GM13976 (cell line): ENCODE measurements at regions not wholly inside any gene's neighbourhood (a gene's known extent, or its start where the extent isn't known, plus 50 kb on each side); places are given as distances from the start of the nearest gene placed in this dataset.

Experiments used
- DNase-seq: peaks from one replicate; pipeline ENCODE4 v3.0.0; 2012; ENCODE audit warnings: low spot score
- in situ Hi-C: fragments of 300-500 bp; cut with MboI; formaldehyde crosslinking; loops from one replicate; pipeline ENCODE4 v1.12.0; 2022; ENCODE audit warnings: low sequenced_read_pairs, mixed read lengths, inconsistent platforms; ENCODE audit not compliant: unreplicated experiment
- TF ChIP-seq, protein P1 (sequence below): IDR thresholded peaks from 2 replicates; pipeline ENCODE4 v1.5.1; 2012; ENCODE audit warnings: borderline replicate concordance, mild to moderate bottlenecking; ENCODE audit not compliant: insufficient read depth; ENCODE audit errors: extremely low read depth, missing control alignments, control extremely low read depth

DNA sequence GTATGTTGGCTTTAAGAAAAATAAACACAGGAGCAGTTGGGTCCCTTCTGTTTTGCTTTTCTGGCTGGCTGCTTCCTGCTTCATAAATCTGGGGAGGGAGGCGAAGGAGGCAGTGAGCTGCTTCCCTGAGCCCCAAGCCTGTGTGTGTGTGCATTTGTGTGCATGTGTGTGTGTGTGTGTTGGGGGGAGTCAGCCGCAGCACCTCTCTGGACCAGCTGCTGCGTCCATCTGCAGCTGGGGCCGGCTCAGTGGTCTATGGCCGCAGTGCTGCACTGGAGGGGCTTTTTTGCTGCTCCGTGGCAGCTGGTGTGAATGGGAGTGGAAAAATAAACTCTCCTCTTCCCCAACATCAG lies 192.3 kb downstream of the RNF144A start:
- no peak for DNase-seq
- in situ Hi-C loops = no loop called here
- TF ChIP-seq, protein P1, sequence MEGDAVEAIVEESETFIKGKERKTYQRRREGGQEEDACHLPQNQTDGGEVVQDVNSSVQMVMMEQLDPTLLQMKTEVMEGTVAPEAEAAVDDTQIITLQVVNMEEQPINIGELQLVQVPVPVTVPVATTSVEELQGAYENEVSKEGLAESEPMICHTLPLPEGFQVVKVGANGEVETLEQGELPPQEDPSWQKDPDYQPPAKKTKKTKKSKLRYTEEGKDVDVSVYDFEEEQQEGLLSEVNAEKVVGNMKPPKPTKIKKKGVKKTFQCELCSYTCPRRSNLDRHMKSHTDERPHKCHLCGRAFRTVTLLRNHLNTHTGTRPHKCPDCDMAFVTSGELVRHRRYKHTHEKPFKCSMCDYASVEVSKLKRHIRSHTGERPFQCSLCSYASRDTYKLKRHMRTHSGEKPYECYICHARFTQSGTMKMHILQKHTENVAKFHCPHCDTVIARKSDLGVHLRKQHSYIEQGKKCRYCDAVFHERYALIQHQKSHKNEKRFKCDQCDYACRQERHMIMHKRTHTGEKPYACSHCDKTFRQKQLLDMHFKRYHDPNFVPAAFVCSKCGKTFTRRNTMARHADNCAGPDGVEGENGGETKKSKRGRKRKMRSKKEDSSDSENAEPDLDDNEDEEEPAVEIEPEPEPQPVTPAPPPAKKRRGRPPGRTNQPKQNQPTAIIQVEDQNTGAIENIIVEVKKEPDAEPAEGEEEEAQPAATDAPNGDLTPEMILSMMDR = no peak

DNA sequence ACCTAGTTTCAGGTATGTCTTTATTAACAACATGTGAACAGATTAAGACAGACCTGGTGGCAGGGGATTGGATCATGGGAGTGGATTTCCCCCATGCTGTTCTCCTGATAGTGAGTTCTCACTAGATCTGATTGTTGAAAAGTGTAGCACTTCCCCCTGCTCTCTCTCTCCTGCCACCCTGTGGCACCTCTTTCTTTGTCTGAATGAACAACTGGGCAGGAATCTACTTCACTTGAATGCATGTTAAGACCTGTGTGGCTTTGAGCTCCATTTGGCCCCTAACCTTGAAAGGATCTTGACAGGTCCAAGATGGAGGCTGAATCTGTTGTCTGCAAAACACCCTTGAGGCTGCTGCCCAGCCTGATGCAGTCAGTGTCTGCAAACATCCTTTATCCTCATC lies 194.4 kb downstream of the RNF144A start:
- TF ChIP-seq, protein P1 = no peak
- in situ Hi-C loops = no loop called here
- no peak for DNase-seq

DNA sequence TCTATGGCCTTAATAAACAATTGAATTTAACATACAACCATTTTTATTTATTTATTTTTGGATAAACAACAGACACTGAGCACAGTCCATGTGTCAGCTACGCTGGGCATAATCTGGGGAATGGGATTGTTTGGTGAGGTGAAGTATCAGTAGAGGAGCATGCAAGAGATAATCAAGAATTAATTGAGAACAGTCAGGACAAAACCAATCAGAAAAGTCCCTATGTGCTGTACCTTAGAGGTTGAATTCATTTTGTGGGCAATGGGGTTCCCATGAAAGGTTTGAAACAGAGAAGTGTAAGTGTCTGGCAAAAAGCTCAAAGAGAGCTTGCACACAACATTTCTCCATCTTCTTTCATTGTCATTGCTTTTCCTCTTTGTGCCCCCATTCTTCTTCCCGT lies 198.2 kb downstream of the RNF144A start:
- in situ Hi-C loops = no loop called here
- no peak for DNase-seq
- TF ChIP-seq, protein P1 = no peak

DNA sequence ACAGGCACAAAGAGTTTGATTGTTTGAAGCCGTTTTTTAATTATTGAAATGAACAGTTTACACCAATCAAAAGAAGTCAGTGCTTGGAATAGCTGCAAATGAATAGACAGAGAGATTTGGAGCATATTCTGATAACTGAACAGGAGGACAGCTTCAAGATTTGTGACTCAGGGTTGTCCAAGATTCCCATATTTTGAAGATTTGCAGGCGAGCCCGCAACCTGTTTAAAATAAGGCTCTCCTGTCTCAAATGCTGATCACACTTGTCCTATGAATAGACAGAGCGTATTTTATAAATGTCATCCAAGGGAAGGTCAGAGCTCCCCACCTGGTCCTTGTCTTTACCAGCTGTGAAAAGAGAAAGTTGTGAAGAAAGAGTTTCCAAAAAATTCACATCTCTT lies 198.7 kb downstream of the RNF144A start:
- DNase-seq = no peak
- in situ Hi-C loops = no loop called here
- TF ChIP-seq, protein P1 = no peak

DNA sequence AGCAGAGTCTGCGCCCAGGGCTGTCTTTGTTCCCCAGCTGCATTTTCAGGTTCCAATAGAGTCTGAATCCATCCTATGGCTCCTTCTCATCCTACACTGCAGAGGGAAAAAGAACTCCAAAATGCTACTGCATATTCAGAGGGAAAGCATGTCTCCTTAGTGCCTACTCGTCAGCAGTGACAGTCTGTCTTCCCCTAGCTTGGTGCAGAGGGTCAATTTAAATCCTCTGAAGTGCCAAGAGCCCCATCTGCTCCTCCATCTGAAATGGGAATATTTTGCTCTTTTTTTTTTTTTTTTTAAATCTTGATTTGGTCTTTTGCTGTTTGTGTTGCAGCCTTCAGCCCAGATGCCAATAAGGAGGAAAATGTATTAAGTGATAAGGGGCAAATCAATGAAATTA lies 199.3 kb downstream of the RNF144A start:
- no peak for DNase-seq
- in situ Hi-C loops = no loop called here
- TF ChIP-seq, protein P1 = no peak

DNA sequence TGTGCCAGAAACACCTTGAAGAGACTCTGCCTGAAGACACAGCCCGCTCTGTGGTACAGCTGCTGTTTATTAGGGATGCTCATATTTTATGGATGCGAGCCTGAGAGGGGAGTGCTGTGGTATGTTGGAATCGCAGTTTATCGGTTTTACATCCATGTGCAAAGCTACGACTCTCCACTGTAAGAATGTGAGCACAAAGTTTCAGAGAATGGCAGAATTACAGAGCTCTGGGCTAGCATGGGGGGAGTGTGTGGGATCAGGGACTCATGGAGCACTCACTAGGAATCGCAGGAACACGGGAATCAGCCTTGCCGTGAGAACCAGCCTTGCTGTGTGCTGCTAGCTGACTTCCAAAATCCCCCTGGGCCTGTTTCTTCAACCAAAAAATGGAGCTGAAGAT lies 199.9 kb downstream of the RNF144A start:
- TF ChIP-seq, protein P1 = no peak
- no peak for DNase-seq
- in situ Hi-C loops = no loop called here

DNA sequence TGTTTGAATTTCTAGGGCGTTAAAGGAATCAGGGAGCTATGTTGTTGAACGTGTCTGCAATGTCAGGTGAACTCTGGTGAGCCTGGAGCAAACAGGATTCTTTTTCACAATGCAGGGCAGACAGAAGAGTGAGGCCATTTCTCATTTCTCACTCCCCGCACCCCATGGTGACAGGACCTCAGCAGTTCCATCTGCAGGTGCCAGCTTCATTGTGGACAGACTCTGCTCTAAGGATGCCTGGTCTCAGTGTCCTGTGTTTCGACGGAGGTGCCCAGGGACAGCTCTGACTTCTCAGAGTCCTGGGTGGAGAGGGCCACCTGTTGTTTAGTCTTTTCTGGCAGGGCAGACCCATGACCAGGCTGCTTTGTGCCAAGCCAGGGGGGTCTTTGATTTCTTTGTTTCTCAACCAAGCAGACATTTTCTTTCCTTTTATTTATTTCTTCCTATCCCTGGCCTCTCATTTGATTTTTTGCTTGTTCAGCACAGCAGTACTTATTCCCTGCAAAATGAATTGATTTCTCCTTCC lies 201.5 kb downstream of the RNF144A start:
- no peak for DNase-seq
- in situ Hi-C loops = no loop called here
- TF ChIP-seq, protein P1 = no peak
